DMS 273 treated with DMSO at 0.1 percent for 48 hours (cell line): ENCODE measurements at regions not wholly inside any gene's neighbourhood (a gene's known extent, or its start where the extent isn't known, plus 50 kb on each side); places are given as distances from the start of the nearest gene placed in this dataset.
"Not testable (repeated sequence)": the region's sequence is repeated elsewhere in the genome, so short reads cannot be mapped to it uniquely, and the experiment has no call there.

Experiments used
- DNase-seq: peaks from one replicate; lab custom pipeline; 2025; lab: John Stamatoyannopoulos, UW

DNA sequence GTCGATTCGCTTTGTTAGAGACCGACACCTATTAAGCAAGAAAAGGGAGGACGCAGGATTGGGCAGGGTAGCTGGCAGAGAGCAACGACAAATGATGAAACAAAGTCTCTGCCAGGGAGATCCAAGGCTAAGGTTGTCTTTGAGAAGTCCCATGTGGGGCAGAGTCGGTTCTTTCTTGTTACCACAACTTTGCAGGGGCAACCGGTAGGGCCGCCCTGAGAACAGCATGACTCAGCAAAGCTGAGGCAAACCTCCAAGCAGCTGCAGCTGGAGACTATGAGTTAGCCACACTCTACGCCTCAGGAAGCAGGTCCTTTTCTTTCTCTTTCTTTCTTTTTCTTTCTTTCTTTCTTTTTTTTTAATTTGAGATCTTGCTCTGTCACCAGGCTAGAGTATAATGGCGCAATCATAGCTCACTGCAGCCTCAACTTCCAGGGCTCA, 452.3 kb upstream of the ID2 start:
- no peak for DNase-seq

DNA sequence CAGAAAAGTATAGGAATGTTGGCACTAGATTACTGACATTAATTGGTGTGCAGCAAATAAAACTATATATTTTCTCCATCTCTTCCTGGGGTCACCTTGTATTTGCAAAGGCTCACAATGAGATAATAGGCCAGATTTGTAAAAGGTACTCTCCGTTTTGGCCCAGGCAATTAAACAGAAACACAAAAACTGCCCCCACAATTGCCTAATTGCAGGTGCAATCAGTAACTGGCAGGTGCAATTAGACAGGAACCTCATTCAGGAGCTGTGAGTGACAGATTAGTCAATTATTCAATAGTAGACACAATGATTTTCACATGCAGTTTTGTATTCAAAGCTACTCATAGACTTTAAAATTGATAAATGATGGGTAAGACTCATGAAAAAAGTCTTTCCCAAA, 451.4 kb upstream of the ID2 start:
- no peak for DNase-seq

DNA sequence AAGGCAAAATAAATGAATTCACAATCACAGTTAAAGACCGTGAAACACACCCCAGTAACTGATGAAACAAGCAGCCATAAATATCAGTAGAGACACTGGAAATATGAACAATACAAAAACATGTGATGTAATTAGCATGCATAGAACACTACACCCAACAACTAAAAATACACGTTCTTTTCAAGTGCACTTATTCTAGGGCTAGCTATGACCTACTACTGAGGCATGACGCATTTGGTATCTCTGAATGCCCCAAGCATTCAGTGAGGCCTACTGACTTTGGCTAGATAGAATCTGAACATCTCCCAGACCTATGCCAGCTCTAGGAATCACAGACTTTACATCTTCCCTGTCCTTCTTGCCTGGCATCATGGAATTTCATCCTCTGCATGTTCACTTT, 450.0 kb upstream of the ID2 start:
- DNase-seq: no peak

DNA sequence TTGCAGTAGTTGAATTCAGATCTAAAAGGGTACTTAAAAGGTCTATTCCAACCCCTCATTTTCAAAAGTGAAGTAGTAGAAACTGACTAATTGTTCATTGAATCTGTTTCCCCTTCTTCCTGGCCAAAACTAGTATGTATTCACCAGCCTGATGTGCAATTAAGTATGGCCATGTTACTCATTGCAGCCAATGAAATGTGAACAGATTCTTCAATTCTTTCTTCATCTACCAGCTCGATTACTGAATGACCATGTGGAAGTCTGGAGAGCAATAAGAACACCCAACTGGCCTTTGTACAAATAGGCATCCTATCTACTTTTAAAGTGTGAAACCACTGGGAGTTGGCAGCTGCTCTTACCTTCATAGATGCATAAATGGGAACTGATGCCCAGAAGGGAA, 449.0 kb upstream of the ID2 start:
- DNase-seq: no peak

DNA sequence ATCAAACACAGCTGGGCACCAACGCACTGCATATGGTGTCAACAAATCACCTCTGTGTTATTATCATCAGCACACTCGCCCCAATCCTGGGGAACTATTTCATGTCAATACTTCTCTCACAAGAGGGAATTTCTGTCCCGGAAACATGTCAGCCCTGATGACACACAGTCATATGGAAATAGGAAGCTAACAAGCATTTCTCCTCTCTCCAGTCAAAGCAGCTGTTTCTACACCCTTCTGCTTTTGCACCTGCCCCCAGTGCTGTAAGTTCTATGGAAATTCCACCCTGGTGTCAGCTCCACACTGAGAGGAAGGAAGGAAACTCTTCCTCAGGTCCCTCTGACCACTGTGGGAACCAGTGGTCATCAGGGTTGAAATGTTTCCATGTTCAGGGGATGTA, 447.6 kb upstream of the ID2 start:
- DNase-seq: no peak

DNA sequence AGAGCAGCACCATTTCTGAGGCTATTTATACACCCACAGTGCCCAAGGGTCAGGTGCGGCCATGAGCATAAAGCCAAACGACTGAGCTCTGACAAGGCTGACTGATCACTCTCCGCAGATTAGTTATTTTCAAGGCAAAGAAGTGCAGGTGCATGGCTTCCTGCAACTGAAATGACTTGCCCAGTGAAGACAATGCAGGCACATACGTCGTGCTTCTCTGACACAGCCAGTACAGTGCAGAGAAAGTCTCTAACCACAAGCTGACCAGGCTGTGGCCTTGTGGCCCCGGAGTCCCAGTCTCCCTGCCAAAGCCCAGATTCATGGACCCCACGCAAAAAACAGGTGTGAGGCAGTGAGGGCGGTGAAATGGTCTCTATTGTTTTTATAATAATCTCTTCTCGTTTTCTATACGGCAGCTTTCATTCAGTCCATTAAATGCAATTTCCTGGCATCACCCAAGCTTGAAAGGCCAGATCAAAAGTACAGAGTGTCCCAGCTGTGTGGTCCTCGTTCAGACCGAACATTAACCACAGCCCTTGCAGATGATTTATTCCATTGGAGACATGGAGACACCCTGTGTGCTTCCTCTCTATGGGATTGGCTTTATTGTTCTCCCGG, 447.0 kb upstream of the ID2 start:
- DNase-seq: no peak

DNA sequence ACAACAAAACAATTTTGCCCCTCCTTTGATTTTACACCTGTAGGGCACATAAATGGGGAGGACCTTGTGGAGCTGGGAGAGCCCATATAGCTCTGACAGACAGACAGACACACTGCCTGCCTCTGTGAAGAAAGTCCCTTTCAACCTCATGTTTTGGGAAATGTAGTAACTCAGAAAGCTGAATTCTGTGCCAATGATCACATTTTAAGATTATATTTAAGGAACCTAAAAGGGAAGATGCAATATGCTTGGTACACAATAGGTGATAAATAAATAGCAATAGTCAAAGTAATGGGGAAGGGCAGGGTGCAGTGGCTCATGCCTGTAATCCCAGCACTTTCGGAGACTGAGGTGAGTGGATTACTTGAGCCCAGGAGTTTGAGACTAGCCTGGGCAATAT, 446.4 kb upstream of the ID2 start:
- no peak for DNase-seq

DNA sequence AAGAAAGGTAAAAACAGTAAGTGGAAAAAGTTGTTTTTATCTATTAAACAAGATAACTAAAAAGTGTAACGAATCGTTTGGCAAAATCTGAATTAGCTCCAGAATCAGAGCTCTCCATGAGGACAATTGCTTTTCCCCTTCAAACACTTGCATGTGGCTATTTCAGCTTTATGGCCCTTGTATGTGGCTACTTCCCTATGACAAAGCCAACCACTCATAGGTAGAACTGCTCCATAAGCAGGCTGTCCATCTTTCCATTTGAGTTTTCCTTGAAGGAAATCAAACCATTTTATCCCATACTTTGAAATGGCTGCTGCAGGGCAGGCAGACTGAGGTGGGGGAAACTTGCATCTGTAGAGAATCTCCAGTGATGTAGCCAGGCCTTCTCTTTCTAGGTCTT, 445.5 kb upstream of the ID2 start:
- no peak for DNase-seq

DNA sequence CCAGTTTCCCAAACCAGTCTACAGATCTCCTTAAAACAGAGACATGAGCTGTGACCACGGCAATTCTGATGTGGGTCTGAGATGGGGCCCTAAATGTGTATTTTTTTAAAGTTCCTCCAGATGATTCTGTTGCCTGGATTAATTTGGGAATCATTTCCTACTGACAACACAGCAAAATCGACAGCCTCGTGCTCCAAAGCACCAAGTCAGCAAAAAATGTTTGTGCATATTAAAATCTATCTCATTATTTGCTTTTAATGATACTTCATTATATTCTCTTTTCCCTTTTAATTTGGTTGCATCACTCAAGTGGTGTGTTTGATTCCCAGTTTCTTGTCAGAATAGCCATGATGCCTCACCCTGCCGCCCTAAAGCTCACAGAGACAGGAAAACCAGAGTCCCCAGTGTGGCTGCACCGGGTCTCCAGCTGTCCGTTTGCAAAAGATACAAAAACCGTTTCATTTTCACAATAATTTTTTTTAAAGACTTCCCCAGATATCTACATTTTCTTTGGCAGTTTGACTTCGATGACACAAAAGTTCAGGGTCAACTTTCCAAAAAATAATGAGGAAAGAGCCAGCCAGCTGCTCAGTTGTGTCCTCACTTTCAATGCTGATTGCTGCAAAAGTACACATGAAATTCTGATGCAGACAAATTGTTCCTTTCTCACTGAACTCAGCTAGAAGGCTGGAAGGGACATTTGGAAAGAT, 443.2 kb upstream of the ID2 start:
- DNase-seq: no peak

DNA sequence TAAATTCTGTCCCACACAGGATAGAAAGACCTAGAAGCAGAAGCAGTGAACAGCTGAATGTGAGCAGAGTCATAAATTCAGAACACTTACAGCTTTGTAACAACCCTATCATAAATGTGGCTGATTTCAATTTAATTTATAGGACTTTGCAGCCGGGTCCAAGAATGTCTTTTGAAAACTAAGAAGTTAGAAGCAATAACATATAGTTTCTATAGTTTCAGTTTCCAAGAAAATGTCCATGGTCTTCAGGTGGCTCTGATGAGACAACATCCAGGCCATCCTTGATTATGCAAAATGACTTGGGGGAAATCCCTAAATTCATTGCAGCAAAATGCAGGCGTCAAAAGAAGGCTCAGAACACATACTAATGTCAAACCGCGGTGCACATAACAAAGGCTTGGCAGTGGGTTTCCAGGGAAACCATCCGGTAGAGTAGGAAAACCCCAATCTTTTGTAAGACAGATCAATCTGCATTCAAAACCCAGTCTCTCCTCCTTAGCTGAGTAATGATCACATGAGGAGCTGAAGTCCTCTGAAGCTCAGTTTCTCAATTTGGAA, 442.2 kb upstream of the ID2 start:
- no peak for DNase-seq

DNA sequence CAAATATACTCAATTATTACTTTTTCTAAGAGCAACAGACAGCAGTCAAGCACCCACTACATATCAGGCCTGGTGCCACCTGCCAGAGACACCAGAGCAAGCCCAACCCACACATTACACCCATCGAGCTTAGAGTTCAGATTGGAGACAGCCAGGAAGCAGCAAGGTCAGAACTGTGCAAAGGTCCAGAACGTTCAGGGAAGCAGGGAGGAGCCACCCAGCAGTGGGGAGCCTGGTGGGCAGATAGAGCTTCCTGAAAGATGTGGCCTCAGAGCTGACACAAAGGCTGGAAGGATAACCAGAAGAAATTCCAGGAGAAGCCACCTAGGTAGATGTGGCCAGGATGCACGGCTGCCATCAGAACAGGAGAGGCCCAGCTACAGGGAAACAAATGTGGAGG, 440.5 kb upstream of the ID2 start:
- DNase-seq: no peak

DNA sequence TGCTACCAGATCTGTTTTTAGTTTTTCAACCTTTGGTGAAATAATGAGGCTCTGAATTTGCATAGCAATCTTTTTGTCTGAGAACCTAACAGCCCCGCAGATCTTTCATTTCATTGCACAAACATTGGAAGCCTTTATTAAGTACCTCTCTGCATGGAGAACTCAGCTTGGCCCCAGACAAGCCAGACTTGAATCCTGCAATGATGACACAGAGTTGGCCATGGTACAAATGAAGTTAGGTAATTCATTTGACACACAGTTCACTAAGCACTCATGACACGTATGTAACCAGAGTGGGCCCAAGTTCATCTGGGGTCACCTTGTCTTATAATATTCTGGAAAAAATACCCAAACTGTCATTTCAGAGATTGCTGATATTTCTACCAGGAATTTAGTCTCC, 439.1 kb upstream of the ID2 start:
- no peak for DNase-seq

DNA sequence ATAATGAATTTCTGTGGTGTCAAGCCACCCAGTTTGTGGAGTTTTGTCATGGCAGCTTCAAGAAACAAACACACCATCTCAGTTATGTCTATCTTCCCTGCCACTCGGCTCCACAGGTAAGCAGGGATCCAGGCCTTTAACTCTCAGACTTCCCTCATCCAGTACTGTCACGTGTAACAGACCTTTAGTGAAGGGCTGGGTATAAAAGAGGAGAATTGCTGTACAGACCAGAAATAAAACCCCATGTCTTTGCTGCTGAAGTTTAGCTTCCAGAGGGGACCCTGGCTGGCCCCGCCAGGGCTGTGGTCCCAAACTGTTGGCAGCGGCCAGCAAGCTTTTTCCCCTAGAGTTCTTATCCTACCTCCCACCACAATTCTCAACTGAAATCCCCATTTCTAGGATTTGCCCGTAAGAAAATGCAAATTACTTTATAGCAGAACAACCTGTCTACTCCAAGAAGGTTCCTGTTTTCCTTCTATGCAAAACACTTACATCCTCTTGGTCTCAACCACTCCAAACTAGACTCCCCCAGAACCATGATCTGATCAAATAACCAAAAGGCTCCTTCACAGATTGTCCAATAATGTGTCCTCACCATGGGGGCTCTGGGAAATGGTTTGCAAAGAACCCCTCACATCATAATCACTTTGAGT, 438.0 kb upstream of the ID2 start:
- DNase-seq: no peak

DNA sequence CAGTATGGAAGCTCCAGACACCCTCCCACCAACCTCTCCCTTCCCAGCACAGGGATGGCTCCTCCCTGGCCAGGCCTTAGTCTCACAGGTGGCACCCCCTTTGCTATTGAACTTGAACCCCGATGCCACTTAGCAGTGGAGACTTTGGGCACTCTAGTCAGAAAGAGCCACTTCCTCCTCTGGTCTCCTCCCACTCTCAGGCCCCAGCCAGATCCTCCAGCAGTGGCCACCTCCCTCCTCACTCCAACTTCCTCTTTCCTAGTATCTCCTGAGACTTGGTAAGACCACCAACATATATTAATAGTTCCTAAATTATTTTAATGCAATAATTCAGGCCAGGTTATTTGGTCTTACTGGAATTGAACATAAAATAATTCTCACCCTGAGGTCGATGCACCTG, 437.2 kb upstream of the ID2 start:
- no peak for DNase-seq

DNA sequence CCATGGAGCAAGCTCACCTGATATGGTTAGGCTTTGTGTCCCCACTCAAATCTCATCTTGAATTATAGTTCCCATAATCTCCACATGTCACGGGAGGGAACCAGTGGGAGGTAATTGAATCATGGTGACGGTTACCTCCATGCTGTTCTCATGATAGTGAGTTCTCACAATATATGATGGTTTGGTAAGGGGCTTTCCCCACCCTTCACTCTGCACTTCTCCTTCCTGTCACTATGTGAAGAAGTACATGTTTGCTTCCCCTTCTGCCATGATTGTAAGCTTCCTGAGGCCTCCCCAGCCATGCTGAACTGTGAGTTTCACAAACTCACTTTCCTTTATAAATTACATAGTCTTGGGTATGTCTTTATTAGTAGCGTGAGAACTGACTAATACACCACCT, 435.7 kb upstream of the ID2 start:
- no peak for DNase-seq

DNA sequence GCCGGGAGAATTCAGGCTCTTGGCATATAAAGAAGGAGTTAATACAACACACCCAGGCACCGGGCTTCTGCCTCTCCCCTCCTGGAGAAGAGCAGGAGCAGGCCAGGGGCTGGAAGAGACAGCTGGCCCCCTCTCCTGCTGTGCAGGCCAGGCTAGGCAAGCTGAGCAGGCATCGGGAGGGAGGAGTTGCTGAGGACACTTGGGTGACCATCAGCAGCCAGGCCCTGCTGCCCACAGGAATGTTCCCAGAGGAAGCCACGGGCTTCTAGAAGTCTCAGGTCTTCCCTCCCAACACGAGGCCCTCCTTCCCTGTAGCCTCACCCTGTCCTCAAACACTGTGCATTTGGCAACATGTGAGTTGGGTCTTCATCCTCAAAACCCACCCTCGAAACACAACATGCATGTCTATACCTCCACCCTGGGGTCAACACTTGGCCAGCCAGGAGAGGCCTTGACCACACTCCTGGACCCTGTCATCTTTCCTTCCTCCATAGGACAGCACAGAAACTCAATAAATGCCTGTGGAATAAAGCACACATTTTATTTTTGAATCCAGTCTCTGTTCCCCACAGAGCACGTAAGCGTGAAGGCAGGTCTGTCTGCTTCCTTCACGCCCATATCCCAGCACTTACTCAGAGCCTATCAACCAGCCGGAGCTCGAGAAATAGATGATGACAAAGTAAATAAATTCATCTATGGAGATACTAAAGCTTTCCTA, 433.8 kb upstream of the ID2 start:
- no peak for DNase-seq

DNA sequence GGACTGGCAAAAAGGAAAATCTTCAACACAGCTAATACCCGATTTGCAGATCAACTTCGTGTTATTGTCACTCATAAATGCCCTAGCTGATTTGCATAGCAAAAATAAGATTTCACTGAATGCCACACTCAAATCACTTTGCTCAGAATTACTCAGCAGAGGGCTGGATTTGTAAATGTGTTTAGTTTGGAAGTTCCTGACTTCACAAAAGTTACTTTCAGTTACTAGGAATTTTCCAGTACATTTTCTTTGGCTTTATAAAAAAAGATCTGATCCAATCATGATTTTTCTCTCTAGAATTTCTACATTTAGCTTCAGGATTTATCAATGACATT, 433.3 kb upstream of the ID2 start:
- DNase-seq: no peak

DNA sequence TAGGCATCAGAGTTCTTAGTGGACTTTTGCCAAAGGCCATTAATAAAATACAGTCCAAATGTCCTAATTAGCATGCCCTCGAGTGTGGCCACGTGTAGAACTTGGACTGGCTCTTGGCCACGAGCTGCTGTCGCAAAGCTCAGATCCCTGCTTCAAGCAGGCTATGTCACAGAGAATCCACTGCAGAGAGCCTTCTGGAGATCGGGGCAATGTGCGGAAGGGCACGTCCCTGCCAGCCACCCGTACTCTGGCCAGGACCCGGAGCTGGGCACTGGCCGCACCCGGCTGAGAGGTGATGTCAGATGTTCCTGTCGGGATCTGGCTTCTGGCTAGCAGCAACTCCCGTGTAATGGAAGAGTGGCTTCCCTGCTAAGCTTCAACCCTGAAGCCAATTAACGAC, 432.7 kb upstream of the ID2 start:
- no peak for DNase-seq

DNA sequence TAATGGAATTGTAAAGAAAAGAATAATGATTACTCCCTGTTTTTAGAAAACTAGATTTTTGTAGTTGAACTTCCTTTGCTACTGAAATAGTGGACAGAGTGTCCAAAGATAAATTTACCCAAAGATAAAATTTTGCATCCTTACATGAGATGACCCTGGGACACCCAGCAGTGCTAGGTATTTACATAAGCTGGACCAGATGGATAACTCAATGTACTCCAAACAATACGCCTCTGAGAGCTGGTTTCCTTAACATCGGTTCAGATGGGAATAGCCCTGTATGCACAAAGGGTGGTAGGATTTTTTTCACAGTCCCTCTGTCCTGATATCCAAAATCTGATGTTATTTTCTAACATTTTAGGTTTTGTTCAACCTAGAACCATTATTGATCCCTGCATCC, 432.1 kb upstream of the ID2 start:
- DNase-seq: no peak

DNA sequence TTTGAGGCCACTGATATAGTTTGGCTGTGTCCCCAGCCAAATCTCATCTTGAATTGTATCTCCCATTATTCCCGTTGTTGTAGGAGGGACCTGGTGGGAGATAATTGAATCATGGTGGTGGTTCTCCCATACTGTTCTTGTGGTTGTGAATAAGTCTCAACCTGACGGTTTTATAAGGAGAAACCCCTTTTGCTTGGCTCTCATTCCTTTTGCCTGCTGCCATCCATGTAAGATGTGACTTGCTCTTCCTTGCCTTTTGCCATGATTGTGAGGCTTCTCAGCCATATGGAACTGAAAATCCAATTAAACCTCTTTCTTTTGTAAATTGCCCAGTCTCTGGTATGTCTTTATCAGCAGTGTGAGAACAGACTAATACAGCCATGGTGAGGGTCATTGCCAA, 431.6 kb upstream of the ID2 start:
- DNase-seq: not testable (repeated sequence)

DNA sequence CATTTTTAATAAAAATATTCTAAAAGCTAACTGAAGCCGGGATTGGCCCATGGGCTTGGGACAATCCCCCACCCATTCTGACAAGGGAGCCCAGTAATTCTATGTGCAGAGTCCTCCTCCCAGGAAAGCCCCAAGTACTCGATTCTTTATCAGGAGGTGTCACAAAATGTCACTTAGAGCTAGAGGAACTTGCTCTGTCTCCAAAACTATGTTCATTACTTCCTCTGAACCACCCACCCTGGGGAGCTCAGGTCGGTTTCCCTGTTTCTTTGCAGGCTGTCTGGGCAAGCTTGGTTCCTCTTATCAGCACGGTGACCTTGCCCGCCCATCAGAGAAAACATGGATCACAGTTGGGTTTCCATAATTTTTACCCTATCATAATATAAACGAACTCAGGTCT, 430.6 kb upstream of the ID2 start:
- DNase-seq: no peak

DNA sequence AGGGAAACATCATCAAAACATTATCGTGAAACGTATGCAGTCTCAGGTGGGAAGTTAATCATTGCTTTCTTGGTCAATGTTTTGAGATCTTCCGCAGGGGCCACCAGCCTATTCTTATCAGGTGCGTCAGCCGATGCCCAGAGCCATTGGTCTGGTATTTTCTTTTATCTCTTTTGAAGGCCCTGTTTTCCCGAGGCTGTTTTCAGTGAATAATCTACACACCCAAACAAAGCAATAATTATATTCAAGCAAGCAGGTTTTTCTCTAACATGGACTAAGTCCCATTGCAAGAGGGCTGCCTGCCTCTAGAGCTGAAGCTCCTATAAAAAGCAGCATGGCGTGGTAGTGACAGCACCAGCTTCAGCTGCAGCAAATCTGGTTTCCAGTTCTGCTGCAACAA, 430.0 kb upstream of the ID2 start:
- no peak for DNase-seq
